Umbilical cord (tissue), 1 donor: ENCODE measurements at regions not wholly inside any gene's neighbourhood (a gene's known extent, or its start where the extent isn't known, plus 50 kb on each side); places are given as distances from the start of the nearest gene placed in this dataset.

ENCODE experiments used
- DNase-seq: peaks from one replicate; pipeline ENCODE4 v3.0.0-alpha.2; 2015; ENCODE audit warnings: low spot score

DNA sequence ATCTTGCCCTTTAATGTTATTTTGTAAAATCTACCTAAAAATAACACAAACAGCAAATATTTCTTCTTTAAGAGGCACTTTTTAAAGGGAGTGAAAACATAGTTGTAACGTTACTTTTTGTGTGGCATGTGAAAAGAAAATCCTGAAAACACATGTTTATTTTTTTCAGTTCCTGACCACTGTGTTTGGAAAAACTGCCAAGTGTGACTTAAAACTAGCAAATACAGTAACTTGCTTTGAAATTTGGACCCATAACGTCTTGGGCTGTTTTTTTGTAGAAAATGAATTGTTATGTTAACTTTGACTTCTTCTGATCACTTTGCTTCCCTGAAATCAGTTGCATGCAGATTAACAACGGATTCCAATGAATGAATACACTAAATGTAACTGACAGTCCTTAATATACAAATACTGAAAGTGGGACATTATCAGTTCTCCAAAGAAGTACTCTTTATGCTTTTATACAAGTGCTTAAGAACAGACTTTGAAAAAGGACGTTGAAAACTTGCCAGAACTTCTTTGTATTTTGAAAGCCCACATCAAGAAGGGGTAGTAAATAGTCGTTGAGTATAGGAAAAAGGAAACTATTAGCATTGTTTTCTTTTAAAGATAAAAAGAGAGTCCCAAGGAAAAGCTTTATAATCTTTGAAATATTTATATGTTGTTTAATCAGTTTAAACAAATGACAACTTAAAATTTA, 96.1 kb upstream of the ZEB2 start:
- DNase-seq = no peak

DNA sequence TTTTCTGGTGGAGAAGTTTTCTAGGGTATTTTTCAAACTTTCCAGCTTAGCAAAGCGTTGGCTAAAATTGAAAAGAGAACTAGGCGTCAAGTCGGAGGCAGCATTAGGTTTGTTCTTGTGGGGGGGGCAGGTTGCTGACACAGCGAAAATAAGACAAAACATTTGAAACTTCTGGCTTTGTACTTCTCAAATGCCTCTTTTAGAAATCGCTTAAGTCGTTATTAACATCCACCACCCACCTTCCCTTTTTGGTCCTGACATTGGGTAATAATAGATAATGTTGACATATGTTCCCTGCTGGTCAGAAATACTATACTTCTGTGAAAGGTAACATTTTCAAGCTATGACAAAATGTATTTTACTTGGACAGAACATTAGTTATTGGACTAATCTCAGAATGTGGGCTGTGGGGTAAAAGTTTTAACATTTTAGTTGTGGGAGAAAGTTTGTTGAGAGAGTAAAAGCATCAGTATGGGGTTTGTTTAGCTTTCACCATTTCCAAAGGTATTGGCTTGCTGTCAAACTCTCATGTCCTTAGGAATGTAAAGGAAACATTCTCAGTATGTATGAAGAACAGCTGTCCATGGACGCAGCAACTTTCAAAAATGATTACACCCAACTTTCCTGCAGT, 88.1 kb upstream of the ZEB2 start:
- DNase-seq = peak; percentile 44

DNA sequence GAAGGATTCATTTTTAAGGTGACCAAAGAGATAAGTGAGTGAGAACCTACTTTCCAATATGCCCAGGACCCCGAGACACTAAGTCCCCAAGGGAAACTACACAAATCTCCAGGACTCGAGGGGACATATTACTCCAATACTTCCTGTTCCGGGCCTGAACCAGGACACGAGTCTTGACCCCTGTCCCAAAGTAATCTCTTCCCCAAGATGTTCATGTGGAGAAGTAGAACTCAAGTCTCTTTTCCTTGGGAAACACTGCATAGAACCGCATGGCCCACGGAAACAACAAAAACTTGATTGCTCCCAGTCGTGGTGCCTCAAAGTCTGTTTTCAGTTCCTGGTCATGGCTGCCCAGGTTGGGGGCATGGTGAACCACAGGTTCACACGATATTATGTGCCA, 87.2 kb upstream of the ZEB2 start:
- no peak for DNase-seq

DNA sequence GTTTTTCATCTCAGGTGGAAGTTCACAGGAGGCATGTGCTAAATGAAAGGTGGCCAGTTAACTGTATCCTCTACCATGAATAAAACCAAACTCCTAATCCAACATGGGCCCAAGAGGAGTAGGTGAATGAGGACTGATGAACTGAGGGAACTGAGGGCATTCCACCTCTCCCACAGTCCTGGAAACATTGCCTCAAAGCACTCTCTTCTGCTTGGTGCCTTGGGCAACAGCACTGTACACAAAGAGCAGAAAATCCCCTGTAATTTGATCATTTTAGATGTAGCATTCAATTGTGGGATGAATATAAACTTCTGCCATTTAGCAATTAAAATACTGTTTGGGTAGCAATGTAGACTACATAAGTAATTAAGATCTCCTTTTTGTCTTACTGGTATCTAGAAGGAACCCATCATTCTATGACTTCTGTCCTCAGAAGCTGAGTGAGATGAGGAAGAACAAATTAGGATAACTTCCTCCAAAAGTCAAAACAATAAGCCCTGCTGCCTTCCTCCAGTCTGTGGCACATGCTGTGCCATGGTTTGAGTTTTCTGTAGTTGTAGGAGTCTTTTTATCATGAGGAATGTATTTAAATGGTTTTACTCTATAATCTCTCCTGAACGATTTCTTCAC, 86.7 kb upstream of the ZEB2 start:
- DNase-seq = no peak

DNA sequence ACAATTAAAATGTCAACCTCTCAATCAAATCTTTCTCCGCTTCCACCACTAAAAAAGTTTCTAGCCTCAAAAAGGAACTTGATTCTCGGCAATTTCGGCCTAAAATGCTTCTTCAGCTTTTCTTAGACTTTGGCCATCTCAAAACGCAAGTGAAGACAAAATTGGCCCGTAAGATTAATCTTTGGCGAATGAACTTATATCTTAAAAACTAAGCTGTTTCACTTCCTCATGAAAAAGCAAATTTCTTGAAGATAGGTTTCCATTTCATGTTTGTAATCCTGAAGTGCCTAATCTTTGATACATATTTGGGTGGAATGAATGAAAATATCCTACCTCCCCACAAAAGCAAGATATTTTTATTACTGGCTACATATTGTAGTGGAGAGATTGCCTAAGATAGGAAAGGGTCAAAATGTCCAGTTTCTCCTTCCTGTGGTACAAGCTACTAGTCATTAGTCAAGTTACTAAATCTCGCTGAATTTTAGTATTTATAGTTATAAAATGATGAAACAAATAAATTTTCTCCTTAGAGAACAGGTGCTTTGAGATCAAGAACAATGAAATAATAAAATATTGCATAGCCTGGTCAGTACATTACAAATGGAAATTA, 85.4 kb upstream of the ZEB2 start:
- DNase-seq = no peak

DNA sequence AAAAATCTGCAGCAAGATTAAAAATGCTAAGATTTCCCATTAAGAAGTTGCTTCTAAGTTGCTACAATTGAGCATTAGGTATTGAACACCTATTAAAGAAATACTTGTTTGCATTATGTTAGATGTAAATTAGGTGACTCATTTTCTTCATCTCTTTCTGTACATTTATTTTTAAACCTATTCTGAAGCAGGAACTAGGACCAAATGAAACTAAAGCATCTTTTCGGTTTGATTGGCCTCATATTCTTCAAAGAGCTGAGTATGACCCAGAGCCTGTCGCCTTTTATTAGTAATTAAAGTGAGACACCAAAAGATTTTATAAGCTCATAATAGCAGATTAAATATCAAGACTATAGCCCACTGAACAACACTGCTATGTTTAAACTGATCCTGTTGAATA, 83.4 kb upstream of the ZEB2 start:
- no peak for DNase-seq

DNA sequence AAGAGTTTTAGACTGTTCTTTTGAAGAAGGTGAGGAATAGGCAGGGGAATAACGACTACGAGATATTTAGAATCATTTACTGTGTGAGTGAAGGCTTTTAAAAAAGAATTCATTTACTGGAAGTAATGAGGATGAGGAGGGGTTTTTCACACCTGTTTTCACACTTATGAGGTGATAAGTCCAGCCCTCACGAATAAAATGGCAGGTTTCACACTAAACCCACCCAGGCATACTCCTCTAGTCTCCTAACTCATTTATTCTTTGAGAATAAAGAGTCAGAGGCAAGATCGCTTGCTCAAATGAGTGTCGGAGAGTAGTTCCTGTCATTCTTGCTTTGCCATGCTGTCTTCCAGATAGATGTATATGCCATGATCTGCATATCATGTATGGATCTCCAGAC, 79.0 kb upstream of the ZEB2 start:
- no peak for DNase-seq

DNA sequence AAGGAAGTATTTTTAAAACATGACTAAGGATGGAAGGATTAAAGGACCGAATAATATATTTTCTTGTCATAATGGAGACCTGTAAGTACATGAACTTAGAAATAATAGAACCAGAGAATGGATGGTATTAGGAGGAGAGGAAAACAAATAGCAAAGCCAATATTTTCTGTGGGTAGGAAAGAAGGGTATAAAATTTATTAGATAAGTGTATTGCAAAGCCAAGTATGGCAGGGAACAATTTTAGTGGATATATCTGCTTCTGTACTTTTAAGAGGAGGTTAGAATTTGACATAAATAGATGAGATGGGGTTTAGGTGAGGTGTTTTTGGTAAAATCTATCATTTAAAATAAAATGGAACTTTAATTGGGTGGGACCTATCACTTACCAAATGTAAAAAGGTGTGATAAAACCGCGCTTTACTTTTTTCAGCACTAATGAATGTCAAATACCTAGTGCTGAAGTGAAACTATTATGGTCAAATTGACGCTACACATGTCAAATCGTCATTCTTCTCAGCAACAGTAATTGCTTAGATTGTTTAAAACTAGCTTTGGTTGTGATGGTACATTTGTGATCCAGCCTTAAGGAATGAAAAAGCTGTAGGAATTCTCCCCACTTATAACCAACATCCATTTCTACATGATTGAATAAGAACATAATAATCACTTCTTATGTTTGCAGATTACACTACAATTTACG, 78.1 kb upstream of the ZEB2 start:
- DNase-seq = no peak

DNA sequence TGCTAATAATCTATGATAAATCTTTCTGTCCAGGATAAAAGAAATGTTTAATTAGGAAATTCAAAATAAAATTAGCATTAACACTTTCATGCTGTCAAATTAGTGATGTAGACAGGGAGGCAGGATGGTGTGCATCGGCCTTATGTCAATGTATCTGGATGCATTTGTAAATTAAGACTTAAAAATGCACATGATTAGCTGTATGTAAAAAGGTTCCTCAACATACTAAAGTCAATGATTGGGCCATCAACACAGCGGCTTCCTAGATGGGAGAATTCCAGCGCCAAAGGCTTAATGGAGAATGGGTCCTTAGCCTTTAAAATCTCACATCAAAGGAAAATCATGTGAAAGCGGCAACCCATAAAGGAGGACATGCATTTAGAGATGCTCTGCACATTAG, 77.5 kb upstream of the ZEB2 start:
- no peak for DNase-seq

DNA sequence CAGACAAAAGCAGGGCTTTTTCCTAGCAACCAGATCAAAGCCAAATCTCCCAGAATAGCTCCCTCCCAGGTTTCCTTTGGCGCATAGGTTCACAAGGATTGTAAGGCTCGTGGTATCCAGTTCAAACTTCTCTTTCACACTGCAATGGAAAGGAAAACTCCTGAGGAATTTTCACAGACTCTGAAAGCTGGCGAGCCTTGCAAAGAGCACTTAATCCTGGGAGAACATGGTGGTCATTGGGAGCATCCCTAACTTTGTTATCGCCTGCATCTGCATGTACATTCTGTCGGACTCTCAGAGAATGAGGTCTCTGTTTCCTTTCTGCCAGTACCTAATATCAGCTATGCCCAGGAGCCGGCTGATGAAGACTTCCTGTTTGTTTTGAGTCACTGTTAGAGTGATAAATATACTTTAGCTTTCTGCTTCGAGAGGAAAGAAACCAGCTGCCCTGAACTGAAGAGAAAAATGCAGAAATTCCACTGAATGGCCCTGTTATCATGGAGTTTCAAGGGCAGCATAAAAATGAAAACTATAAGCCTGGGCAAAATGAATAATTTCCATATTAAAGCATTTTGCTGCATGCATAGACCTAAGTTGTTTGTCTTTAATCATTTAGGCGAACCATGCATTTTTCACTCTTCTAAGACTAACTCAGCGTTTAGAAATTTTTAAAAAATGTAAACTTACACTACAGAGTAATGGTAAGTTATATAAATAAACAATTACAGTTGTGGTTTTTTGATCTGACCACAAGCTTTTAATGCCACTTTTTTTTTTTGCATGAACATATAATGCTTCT, 76.4 kb upstream of the ZEB2 start:
- DNase-seq = peak; percentile 81

DNA sequence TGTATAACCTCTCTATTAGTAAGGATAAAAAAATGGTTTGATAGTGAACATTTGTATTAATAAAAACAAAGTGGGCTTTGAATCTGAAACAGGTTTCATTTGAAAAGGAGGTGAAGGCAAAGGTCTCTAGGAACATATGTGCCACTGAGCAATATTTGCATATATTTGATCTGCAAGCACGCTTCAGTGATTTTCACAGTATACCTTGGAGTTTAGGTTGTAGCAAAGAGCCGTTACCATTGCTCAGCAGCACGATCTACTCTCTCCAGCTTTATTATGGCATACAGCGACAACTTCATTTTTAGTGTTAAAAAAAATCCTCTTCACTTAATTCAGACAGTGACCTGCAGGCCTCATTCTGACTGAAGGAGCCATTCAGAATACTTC, 75.8 kb upstream of the ZEB2 start:
- DNase-seq = no peak

DNA sequence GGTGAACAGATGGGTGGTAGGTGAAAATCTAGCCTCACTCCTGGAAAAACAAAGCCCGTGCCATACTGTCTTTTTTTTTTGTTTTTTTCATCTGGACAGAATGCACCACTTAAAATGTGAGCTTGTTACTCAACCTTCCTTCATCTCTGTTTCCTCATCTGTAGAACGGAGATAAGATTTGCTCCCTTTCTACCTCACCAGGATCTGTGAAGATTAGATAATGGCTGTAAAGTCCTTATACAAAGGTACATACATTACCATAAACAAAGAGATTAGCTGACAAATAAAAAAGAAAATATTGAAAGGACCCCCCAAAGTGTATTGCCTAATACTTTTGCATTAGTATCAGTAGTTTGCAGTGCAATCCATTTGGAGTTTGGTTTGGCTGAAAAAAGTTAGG, 75.4 kb upstream of the ZEB2 start:
- DNase-seq = no peak

DNA sequence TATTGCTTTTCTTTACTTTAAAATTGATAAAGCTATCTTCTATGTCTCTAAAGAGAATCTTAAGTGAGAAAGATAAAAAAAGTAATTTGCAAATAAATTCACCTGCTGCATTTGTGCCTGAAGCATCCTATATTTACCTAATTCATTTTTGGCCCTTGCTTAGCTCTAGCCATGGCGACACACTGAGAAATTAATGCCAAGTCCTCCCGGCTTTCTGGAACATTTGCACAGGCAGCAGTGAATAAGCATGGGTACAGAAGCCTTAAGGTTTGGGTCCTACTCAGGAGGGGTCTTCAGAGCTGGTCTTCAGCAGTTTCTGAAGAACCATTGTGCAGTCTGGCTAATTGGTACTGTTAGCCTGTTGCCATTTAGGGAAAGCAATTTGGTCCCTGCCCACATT, 73.9 kb upstream of the ZEB2 start:
- no peak for DNase-seq

DNA sequence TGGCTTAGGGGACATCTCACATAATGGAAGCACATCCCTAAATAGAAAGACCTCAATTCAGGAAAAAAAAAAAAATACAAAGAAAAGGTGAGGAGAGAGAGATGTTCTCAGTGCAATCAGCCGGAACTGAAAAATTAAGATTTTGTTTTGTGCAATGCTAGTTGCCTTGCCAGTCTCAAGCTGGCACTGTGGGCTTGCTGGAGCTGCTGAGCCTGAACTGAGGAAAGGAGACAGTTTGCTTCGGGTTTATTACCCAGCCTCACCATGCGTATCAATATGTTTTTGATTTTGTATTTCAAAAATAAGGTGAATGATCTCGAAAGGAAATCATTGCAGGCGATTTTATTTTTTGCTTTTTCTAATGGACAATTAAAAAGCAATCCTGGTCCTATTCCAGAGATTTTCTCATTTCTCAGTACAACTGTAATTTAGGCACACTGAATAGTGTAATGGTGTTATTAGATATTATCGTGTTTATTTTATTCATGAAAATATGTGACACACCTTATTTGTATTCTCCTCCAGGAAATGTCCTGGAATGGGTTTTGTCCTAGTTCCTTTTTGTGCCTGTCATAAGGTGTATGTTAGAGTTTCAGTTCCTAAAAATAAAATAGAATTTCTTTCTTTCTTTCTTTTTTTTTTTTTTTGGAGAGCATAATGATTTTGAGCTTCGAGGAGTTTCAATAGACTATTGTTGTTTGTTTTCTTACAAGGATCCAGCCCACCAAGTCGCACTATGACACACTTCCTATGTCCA, 72.8 kb upstream of the ZEB2 start:
- no peak for DNase-seq

DNA sequence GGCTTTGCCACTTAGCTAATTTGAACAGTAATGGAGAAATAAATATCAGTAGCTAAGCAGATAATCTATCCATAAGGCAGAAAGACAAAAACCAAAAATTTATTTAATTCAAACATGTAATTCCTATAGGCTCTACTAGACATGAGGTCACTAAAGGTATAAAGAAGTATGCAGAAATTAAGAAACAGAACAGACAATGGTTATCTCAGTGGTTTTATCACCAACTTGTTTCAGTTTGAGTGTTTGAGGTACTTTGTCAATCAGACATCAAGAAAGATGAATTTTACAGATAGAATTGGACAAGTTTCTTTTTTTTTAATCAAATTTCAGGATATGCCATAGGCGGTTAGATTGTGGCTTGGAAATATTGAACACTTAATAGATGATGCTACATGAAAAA, 67.4 kb upstream of the ZEB2 start:
- DNase-seq = no peak

DNA sequence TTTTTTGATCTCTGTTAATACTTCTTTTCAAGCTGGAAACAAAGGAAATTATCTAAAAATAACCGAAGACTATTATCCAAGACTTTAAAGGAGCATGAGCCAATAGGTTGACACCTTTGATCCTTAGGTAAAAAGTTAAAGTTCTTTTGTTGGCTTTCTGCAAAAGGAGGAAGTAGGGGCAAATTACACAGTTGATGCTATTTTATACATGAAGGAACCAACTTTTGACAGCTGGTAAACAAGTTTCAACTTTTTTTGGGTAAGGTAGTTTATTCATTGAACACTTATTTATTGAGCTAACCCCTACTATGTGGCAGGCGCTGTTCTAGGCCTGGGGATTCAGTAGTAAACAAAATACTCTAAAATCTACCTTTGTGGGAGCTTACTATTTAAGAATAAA, 66.6 kb upstream of the ZEB2 start:
- no peak for DNase-seq

DNA sequence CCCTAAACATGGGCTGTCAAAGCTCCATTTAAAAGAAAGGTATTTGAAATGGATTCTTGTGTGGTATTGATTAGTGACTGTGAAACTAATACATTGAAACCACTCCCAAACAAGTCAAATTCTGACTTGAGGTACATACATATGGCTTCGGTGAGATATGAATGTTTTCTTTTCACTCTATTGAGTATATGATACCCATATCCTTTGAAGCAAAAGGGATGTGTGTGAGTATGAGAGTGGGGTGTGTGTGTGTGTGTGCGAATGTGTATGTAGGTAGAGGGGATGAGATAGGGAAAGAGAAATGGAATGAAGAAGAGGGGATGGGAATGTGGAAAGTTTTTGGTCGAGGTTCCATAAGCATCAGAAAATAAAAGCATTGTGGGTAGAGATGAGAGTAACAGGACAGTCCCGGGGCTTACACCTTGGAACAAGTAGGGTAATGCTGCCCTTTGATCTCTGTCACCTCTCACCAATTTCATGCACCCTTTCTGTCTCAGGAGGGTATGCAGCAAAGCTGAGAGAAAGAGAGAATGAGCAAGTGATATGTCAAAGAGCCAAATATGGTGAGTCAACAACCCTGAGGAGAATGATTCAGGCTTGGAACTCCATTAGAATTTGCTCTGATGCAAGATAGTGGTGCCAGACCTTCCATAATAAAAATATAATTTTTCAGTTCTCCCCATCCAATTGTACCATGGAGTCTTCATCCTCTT, 64.0 kb upstream of the ZEB2 start:
- DNase-seq = no peak

DNA sequence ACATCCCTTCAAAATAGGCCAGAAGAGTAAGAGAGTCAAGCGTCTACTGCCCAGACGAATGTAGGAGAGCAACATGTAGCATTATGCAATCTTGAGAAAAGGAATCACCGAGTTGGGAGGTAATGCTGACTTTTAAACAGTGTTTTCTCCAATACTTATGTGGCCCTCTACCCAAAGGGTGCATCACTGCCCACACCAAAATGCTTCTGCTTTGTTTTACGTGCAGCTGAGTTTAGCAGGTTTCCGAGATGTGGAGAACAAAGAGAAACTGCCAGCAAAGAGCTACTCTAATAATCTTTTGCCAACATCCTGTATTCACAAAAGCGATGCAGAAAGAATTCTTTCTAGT, 63.4 kb upstream of the ZEB2 start:
- DNase-seq = no peak

DNA sequence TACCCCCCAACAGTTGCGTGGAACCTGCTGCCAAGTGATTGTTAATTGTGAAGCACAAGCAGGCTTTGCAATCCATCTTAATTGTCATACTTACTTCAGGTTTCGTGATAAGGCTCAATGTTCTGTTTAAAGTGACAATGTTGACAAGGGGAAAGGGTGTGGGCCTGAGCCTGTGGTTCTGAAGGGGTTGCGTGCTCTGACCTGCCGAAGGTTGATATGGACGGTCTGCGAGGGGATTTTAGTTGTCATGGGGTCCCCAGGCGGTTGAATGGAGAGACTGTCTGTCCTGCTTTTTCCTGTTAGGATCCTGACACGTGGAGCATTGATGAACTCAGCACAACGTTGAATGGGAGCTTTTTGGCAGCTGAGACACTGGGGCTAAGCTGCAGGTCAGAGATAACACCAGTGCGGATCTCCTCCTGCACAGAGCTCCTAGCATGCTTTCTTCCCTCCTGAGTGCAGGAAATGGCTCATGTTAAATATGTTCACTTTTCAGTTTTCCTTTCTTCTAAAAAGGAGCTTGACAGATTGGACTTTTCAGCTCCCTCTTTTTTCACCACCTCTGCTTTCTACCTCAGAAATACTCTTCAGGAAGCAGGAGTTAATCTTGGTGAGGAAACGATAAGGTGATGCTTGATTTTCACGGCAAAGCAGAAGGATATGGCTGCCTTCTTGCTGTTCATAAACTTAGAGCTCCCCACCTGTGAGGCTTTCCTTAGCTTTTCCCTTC, 62.9 kb upstream of the ZEB2 start:
- DNase-seq = peak; percentile 69
